Psoas muscle (tissue), 7 donors: ENCODE measurements at regions not wholly inside any gene's neighbourhood (a gene's known extent, or its start where the extent isn't known, plus 50 kb on each side); places are given as distances from the start of the nearest gene placed in this dataset.

Experiments
- ATAC-seq, 4 donors: fragments of 200-7000 bp; cut with Tn5 transposase; one replicate each; pipeline ENCODE4 v1.9.1; 2020; ENCODE audit warnings: moderate library complexity in 3 of 4, mild to moderate bottlenecking in 2 of 4
- DNase-seq, 2 donors: peaks; one replicate each; pipeline ENCODE4 v3.0.0-alpha.2; 2020
- H3K27ac ChIP-seq: fragments of 200-600 bp; one replicate; pipeline ENCODE4 v1.8.0; 2022
- H3K27me3 ChIP-seq, 3 donors: fragments of 200-600 bp in 1 of 3; one replicate each; pipeline versions ENCODE4 v1.6.1 to v1.8.0; 2013 to 2022; ENCODE audit warnings: low read length in 2 of 3, mild to moderate bottlenecking in 2 of 3, moderate library complexity in 1 of 3; ENCODE audit not compliant: insufficient read depth in 3 of 3
- H3K36me3 ChIP-seq, 2 donors: fragments of 200-600 bp in 1 of 2; one replicate each; pipeline versions ENCODE4 v1.6.1 to v1.8.0; 2013 to 2022; ENCODE audit warnings: low read depth in 1 of 2, mild to moderate bottlenecking in 1 of 2, moderate library complexity in 1 of 2; ENCODE audit not compliant: insufficient read depth in 1 of 2
- H3K4me1 ChIP-seq: fragments of 200-600 bp; one replicate; pipeline ENCODE4 v1.8.0; 2022
- H3K4me3 ChIP-seq: fragments of 200-600 bp; one replicate; pipeline ENCODE4 v1.8.0; 2022; ENCODE audit warnings: mild to moderate bottlenecking
- H3K9me3 ChIP-seq: fragments of 200-600 bp; one replicate; pipeline ENCODE4 v1.8.0; 2022
- CTCF ChIP-seq: fragments of 200-600 bp; IDR thresholded peaks from one replicate; pipeline ENCODE4 v1.8.0; 2022; ENCODE audit warnings: antibody characterized with exemption
- WGBS, 3 donors: extraction: QIAGEN DNeasy Blood & Tissue Kit; methylation state at CpG; one replicate each; pipeline versions ENCODE4 v1.1.6 to v1.1.7; 2013; 5-methylcytosine and 5-hydroxymethylcytosine counted together
- intact Hi-C, 2 donors: fragments of 100-400 bp; cut with DNase I; formaldehyde crosslinking; loops; one replicate each; pipeline versions ENCODE4 v1.11.0 to v1.14.2; 2022
- donor health status: healthy with polysubstance abuse.
- donor health status: DM: no; HTN: no; CAD: no; lungs with moderate emphysema.
- donor health status: Bipolar disorder and iron deficiency.
- donor health status: healthy.
- donor health status: DM: yes; HTN: yes; CAD: no.
- donor health status: DM: no; HTN: no; CAD: no.
- donor health status: DM: yes; HTN: yes; CAD: no.

- no peak for TF ChIP-seq CTCF
- intact Hi-C loops: loop anchor here in 1 of 2 donors (2.0 to 5.0 kb wide), 2 partner anchors 48 to 78 kb away; no protein-coding TSS in a partner anchor
- WGBS, 3 donors: 17 to 23% (median 21%) methylated on average over 27 of the region's 27 CpGs
- Histone ChIP-seq H3K36me3 (no peaks in the 10 kb centered on the region), H3K4me3 (peak overlapping the region; percentile 43), H3K27ac (no peak overlapping the region), H3K4me1 (peaks cover 11% of the 10 kb centered on the region), H3K27me3 (no peaks in the 10 kb centered on the region), H3K9me3 (no peaks in the 10 kb centered on the region)
- DNase-seq (peak in 1 of 2 donors; percentile 46), ATAC-seq (no peak)
These were observed 230.7 kb downstream of the HAUS1 start for GRCh38 chr18:46334868-46335281.

DNA sequence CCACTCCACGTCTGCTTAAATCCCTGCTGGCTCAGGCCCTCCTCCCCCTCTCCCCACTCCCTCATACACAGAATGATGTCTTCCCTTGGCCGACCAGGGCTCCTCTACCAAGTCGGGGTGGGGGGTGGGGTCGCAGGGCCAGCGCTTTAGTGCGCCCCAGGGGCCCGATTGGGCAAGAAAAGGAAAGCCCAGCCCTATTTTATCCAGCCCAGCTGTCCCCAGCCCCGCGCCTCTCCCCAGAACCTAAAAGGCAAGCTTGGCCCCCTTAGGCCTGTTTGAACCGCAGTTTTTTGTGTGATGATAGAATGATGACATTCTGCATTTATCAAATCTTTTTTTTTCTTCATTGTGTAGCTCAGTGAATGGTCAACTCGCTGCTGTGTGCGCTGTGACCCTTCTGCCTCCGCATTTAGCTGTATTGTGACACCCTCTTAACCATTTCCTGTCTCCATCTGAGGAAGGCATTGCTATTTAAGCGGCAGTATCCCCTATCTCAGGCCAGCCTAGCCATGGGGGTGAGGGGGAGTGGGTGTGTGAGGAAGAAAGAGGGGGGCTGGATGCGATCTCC, 231.4 kb downstream of the HAUS1 start:
- Histone ChIP-seq H3K27ac (peak overlapping the region; percentile 41), H3K4me3 (peak overlapping the region; percentile 43), H3K4me1 (peaks cover 11% of the 10 kb centered on the region), H3K36me3 (no peaks in the 10 kb centered on the region), H3K9me3 (no peaks in the 10 kb centered on the region), H3K27me3 (no peaks in the 10 kb centered on the region)
- no peak for ATAC-seq
- WGBS, 3 donors: 35 to 47% (median 36%) methylated on average over 15 of the region's 15 CpGs
- peak in 1 of 2 donors; percentile 49 for DNase-seq
- intact Hi-C loops: loop anchor here in 1 of 2 donors (2.0 kb wide), 1 partner anchor 77 kb away; no protein-coding TSS in a partner anchor
- no peak for TF ChIP-seq CTCF

DNA sequence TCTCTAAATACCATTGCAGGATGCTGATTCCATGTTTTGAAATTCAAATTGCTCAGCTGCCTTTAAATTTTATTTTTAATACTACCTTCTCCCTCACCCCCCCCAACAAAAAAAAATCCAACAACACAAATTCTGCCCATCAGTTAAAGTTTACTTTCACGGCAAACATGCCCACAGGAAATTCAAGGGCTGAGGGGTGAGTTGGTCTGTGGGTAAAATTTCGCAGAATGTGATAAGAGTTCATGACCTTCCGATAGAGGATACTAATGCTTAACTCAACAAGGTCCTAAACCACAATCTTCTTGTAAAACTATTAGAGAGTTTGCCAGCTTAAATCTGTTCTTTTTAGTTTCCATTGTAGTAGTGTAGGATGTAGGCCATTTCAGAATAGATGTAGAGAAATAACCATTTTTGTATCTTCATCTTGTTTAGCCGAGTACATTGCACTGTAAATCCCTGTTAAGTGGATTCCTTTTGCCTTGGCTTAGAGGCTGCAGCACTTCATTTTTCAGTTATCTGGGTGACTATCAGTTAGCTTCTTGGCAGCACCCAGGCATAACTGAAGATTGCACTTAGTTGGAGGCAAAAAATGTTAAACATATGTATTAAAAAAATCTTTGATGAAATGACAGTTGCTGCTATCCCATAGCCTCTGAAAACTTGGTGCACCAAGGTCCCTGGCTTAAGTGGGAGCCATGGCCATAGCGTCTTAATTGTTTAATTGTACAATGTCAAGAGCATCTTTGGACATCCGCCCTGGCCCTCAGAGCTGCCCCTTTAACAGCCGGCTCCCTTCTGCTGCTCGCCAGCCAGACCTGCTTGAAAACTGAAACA, 232.3 kb downstream of the HAUS1 start:
- no peaks in the 10 kb centered on the region for H3K36me3 ChIP-seq
- H3K4me3 ChIP-seq: peak overlapping the region; percentile 17
- ATAC-seq (no peak), DNase-seq (peak in 1 of 2 donors; percentile 12)
- H3K9me3 ChIP-seq: no peaks in the 10 kb centered on the region
- no peaks in the 10 kb centered on the region for H3K27me3 ChIP-seq
- H3K4me1 ChIP-seq: peaks cover 11% of the 10 kb centered on the region
- peak overlapping the region; percentile 41 for H3K27ac ChIP-seq
- intact Hi-C loops: no loop called here
- TF ChIP-seq CTCF: no peak
- 46 to 53% (median 52%) methylated on average over 8 of the region's 8 CpGs for WGBS, 3 donors

GRCh38 chr18:46337271-46337670, 233.1 kb downstream of the HAUS1 start:
- no peaks in the 10 kb centered on the region for H3K36me3 ChIP-seq
- intact Hi-C loops: no loop called here
- ATAC-seq (no peak), DNase-seq (no peak)
- H3K27me3 ChIP-seq: no peaks in the 10 kb centered on the region
- H3K9me3 ChIP-seq: no peaks in the 10 kb centered on the region
- 63 to 74% (median 67%) methylated on average over 10 of the region's 10 CpGs for WGBS, 3 donors
- H3K4me1 ChIP-seq: peaks cover 11% of the 10 kb centered on the region
- H3K4me3 ChIP-seq: peak overlapping the region; percentile 17
- no peak for TF ChIP-seq CTCF
- H3K27ac ChIP-seq: no peak overlapping the region
